Breast epithelium (tissue), 4 donors: ENCODE measurements at regions not wholly inside any gene's neighbourhood (a gene's known extent, or its start where the extent isn't known, plus 50 kb on each side); places are given as distances from the start of the nearest gene placed in this dataset.
"Not testable (repeated sequence)": the region's sequence is repeated elsewhere in the genome, so short reads cannot be mapped to it uniquely, and the experiment has no call there.

Experiments used
- DNase-seq, 2 donors: peaks; one replicate each; pipeline ENCODE4 v3.0.0-alpha.2; 2019; ENCODE audit warnings: low spot score in 2 of 2
- H3K27ac ChIP-seq, 2 donors: fragments of 200-600 bp; sonication (generic) in 1 of 2; one replicate each; pipeline ENCODE4 v1.5.1; 2016 to 2019; ENCODE audit warnings: mild to moderate bottlenecking in 1 of 2
- H3K27me3 ChIP-seq, 2 donors: fragments of 200-600 bp; sonication (generic) in 1 of 2; one replicate each; pipeline versions ENCODE4 v1.5.1 to v1.6.0; 2017 to 2019; ENCODE audit warnings: control low read depth in 1 of 2, mild to moderate bottlenecking in 1 of 2
- H3K36me3 ChIP-seq: fragments of 200-600 bp; one replicate; pipeline ENCODE4 v1.5.1; 2019
- H3K4me1 ChIP-seq, 2 donors: fragments of 200-600 bp; sonication (generic); one replicate each; pipeline ENCODE4 v1.5.1; 2016 to 2019; ENCODE audit warnings: control low read depth in 1 of 2
- H3K4me3 ChIP-seq, 3 donors: fragments of 200-600 bp; sonication (generic); 1 replicate in 2 of 3; 2 replicates in 1 of 3; pipeline ENCODE4 v1.5.1; 2016 to 2019; ENCODE audit warnings: mild to moderate bottlenecking in 3 of 3, moderate library complexity in 2 of 3
- H3K9me3 ChIP-seq, 2 donors: fragments of 200-600 bp; sonication (generic) in 1 of 2; one replicate each; pipeline ENCODE4 v1.5.1; 2016 to 2019; ENCODE audit warnings: control low read depth in 1 of 2
- POLR2A ChIP-seq: fragments of 450-650 bp; IDR thresholded peaks from one replicate; pipeline ENCODE4 v1.6.1; 2016; ENCODE audit warnings: antibody characterized with exemption, mild to moderate bottlenecking, moderate library complexity
- POLR2AphosphoS5 ChIP-seq, 3 donors: sonication (generic); formaldehyde crosslinking; IDR thresholded peaks; one replicate each; pipeline ENCODE4 v1.6.1; 2017; ENCODE audit warnings: antibody characterized with exemption in 3 of 3
- intact Hi-C: fragments of 100-400 bp; cut with DNase I; formaldehyde crosslinking; loops from one replicate; pipeline ENCODE4 v1.15.1; 2023; ENCODE audit warnings: low total_unique reads
- TF ChIP-seq, protein P1 (sequence below), 3 donors: fragments of 450-650 bp; IDR thresholded peaks; one replicate each; pipeline ENCODE4 v1.5.1; 2016 to 2017; ENCODE audit warnings: antibody characterized with exemption in 3 of 3, mild to moderate bottlenecking in 3 of 3, moderate library complexity in 3 of 3

GRCh38 chrX:45807572-45808425, 607.1 kb upstream of the DIPK2B start:
- intact Hi-C loops: no loop called here
- H3K36me3 ChIP-seq: no peaks in the 10 kb centered on the region
- TF ChIP-seq, protein P1, sequence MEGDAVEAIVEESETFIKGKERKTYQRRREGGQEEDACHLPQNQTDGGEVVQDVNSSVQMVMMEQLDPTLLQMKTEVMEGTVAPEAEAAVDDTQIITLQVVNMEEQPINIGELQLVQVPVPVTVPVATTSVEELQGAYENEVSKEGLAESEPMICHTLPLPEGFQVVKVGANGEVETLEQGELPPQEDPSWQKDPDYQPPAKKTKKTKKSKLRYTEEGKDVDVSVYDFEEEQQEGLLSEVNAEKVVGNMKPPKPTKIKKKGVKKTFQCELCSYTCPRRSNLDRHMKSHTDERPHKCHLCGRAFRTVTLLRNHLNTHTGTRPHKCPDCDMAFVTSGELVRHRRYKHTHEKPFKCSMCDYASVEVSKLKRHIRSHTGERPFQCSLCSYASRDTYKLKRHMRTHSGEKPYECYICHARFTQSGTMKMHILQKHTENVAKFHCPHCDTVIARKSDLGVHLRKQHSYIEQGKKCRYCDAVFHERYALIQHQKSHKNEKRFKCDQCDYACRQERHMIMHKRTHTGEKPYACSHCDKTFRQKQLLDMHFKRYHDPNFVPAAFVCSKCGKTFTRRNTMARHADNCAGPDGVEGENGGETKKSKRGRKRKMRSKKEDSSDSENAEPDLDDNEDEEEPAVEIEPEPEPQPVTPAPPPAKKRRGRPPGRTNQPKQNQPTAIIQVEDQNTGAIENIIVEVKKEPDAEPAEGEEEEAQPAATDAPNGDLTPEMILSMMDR (IDR thresholded peaks at IDR 0.05): no peak
- TF ChIP-seq POLR2A (no peak), POLR2AphosphoS5 (IDR thresholded peaks at IDR 0.05) (no peak)
- H3K27me3 ChIP-seq: peaks cover 0 to 31% of the 10 kb centered on the region in 2 donors
- peak overlapping the region in 1 of 3 donors; percentile 20 for H3K4me3 ChIP-seq
- H3K4me1 ChIP-seq: no peaks in the 10 kb centered on the region
- H3K27ac ChIP-seq: peak overlapping the region in 1 of 2 donors; percentile 62
- H3K9me3 ChIP-seq: no peaks in the 10 kb centered on the region
- no peak for DNase-seq

- H3K4me3 ChIP-seq: peak overlapping the region; percentile 33 to 43 (median 38)
- DNase-seq: no peak
- H3K4me1 ChIP-seq: no peaks in the 10 kb centered on the region
- H3K36me3 ChIP-seq: no peaks in the 10 kb centered on the region
- peaks cover 0 to 35% of the 10 kb centered on the region in 2 donors for H3K27me3 ChIP-seq
- H3K9me3 ChIP-seq: no peaks in the 10 kb centered on the region
- intact Hi-C loops: no loop called here
- no peak for TF ChIP-seq POLR2AphosphoS5 (IDR thresholded peaks at IDR 0.05)
- no peak for TF ChIP-seq POLR2A
- H3K27ac ChIP-seq: peak overlapping the region; percentile 69 to 70
Observed at GRCh38 chrX:45806410-45807121, 605.9 kb upstream of the DIPK2B start.

DNA sequence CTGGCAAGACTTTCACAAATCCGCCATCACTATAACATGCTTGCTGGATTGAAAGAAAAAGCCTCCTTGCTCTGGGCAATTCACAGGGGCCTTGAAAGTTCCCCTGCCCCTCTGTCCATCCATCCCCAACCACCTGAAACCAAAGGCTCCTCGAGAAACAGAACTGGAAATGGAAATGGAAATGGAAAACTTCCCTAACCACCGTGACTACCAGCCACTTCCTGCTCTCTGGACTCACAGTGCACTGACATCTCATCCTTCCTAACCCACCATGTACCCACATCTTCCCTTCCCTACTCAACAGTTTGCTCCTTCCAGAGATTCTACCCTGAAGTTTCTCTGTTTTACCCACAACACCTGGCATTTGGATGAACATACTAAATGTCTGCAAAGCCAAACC, 603.6 kb upstream of the DIPK2B start:
- intact Hi-C loops: no loop called here
- Histone ChIP-seq H3K27me3 (peaks cover 0 to 23% of the 10 kb centered on the region in 2 donors), H3K9me3 (no peaks in the 10 kb centered on the region), H3K36me3 (no peaks in the 10 kb centered on the region), H3K4me3 (no peak overlapping the region), H3K27ac (no peak overlapping the region), H3K4me1 (no peaks in the 10 kb centered on the region)
- TF ChIP-seq, protein P1 (IDR thresholded peaks at IDR 0.05): no peak
- TF ChIP-seq POLR2AphosphoS5 (IDR thresholded peaks at IDR 0.05): no peak
- TF ChIP-seq POLR2A: no peak
- no peak for DNase-seq

DNA sequence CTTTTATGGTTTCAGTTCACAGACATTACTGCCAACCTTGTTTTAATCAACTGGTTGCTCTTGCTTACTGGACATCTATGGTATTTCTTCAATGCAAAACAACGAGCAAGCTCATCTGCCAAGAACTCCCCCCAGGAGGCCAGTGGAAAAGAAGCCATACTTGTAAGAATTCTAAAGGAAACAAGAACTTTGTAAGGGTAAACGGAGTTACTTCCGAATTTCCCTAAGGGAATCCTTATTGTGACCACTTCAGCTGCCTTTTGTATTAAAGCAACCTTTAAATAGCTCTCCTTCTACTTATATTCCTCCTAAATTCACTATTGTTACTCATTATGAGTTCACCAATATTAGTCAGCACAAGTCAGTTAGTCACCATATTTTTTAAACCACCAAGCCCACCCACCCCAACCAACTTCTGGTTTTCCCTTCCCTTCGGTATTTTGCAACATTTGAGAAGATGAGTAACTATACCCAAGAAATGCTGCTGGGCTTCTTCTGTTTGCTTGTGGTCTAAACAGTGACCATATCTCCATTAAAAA, 602.8 kb upstream of the DIPK2B start:
- Histone ChIP-seq H3K9me3 (no peaks in the 10 kb centered on the region), H3K4me1 (no peaks in the 10 kb centered on the region), H3K36me3 (no peaks in the 10 kb centered on the region), H3K27ac (no peak overlapping the region), H3K4me3 (no peak overlapping the region), H3K27me3 (peaks cover 0 to 19% of the 10 kb centered on the region in 2 donors)
- DNase-seq: no peak
- TF ChIP-seq POLR2A: no peak
- TF ChIP-seq, protein P1 (IDR thresholded peaks at IDR 0.05): no peak
- no peak for TF ChIP-seq POLR2AphosphoS5 (IDR thresholded peaks at IDR 0.05)
- intact Hi-C loops: no loop called here

- no peaks in the 10 kb centered on the region for H3K36me3 ChIP-seq
- H3K9me3 ChIP-seq: no peaks in the 10 kb centered on the region
- H3K4me1 ChIP-seq: no peaks in the 10 kb centered on the region
- peak overlapping the region in 1 of 2 donors; percentile 2 for H3K27ac ChIP-seq
- H3K27me3 ChIP-seq: peaks cover 0 to 19% of the 10 kb centered on the region in 2 donors
- peak overlapping the region in 1 of 3 donors; percentile 8 for H3K4me3 ChIP-seq
- TF ChIP-seq, protein P1 (IDR thresholded peaks at IDR 0.05): peak in 1 of 3 donors; percentile 13
- TF ChIP-seq POLR2AphosphoS5 (IDR thresholded peaks at IDR 0.05): no peak
- no peak for TF ChIP-seq POLR2A
- no peak for DNase-seq
- intact Hi-C loops: no loop called here
Observed at GRCh38 chrX:45801554-45801953, 600.9 kb upstream of the DIPK2B start.

DNA sequence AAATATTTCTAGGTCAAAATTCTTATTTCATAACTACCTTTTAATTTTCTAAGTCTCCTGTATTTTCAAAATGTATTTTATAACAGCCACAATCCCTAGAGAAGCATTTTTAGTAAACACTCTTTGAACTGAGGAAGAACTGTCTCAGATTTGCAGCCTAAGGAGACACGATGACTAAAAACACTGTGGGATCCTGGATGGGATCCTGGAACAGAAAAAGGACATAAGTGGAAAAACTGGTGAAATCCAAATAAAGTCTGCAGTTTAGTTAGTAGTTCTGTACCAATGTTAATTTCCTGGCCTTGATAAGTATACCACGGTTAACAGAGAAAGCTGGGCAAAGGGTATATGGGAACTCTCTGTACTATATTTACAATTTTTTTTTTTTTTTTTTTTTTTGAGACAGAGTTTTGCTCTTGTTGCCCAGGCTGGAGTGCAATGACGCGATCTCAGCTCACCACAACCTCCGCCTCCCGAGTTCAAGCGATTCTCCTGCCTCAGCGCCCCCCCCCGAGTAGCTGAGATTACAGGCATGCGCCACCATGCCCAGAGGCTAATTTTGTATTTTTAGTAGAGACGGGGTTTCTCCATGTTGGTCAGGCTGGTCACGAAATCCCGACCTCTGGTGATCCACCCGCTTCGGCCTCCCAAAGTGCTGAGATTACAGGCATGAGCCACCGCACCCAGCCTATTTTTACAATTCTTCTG, 600.2 kb upstream of the DIPK2B start:
- H3K27me3 ChIP-seq: peaks cover 0 to 13% of the 10 kb centered on the region in 2 donors
- H3K4me3 ChIP-seq: peak overlapping the region in 2 of 3 donors; percentile 8
- H3K4me1 ChIP-seq, DNase-seq, H3K36me3 ChIP-seq, intact Hi-C loops, H3K9me3 ChIP-seq: not testable (repeated sequence)
- peak overlapping the region in 1 of 2 donors; percentile 2 for H3K27ac ChIP-seq
